ENCODE measurements at regions not wholly inside any gene's neighbourhood (a gene's known extent, or its start where the extent isn't known, plus 50 kb on each side); places are given as distances from the start of the nearest gene placed in this dataset.
"Not testable (repeated sequence)": the region's sequence is repeated elsewhere in the genome, so short reads cannot be mapped to it uniquely, and the experiment has no call there.

- H3K36me3 Mint-ChIP-seq (ENCODE audit: low read depth): no peaks in the 10 kb centered on the region
- no peak overlapping the region for H3K27ac Mint-ChIP-seq
- no peaks in the 10 kb centered on the region for H3K9me3 Mint-ChIP-seq
- H3K4me1 Mint-ChIP-seq (ENCODE audit: low read depth): no peaks in the 10 kb centered on the region
- H3K27me3 Mint-ChIP-seq (ENCODE audit: low read depth): peaks cover 2% of the 10 kb centered on the region
- intact Hi-C loops (cut with micrococcal nuclease): no loop called here
- DNase-seq (ENCODE audit: low spot score): no peak
- no peak overlapping the region for H3K4me3 Mint-ChIP-seq (ENCODE audit: low read depth)
These were observed 87.0 kb upstream of the VRK1 start for GRCh38 chr14:96710060-96710666.

GRCh38 chr14:96711559-96712267 is 85.5 kb upstream of the VRK1 start:
- no peak for DNase-seq (ENCODE audit: low spot score)
- intact Hi-C loops (cut with micrococcal nuclease): no loop called here
- Mint-ChIP-seq H3K9me3 (no peaks in the 10 kb centered on the region), H3K4me1 (ENCODE audit: low read depth) (no peaks in the 10 kb centered on the region), H3K27ac (no peak overlapping the region), H3K36me3 (ENCODE audit: low read depth) (no peaks in the 10 kb centered on the region), H3K27me3 (ENCODE audit: low read depth) (peaks cover 7% of the 10 kb centered on the region), H3K4me3 (ENCODE audit: low read depth) (no peak overlapping the region)

GRCh38 chr14:96713426-96713825 is 83.8 kb upstream of the VRK1 start:
- H3K4me1 Mint-ChIP-seq (ENCODE audit: low read depth): no peaks in the 10 kb centered on the region
- intact Hi-C loops (cut with micrococcal nuclease): no loop called here
- H3K36me3 Mint-ChIP-seq (ENCODE audit: low read depth): no peaks in the 10 kb centered on the region
- H3K4me3 Mint-ChIP-seq (ENCODE audit: low read depth): no peak overlapping the region
- no peak for DNase-seq (ENCODE audit: low spot score)
- H3K27me3 Mint-ChIP-seq (ENCODE audit: low read depth): peaks cover 7% of the 10 kb centered on the region
- no peak overlapping the region for H3K27ac Mint-ChIP-seq
- H3K9me3 Mint-ChIP-seq: no peaks in the 10 kb centered on the region

DNA sequence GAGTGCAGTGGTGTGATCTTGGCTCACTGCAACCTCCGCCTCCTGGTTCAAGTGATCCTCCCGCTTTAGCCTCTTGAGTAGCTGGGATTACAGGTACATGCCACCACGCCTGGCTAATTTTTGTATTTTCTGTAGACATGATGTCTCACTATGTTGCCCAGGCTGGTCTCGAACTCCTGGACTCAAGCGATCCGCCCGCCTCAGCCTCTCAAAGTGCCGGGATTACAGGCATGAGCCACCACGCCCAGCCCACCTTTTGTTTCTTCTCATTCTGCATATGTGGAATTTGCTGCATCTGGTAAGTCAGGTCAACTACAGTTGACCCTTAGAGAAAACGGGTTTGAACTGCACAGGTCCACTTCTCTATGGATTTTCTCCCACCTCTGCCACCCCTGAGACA is 82.6 kb upstream of the VRK1 start:
- intact Hi-C loops (cut with micrococcal nuclease): not testable (repeated sequence)

GRCh38 chr14:96717116-96717515 is 80.1 kb upstream of the VRK1 start:
- DNase-seq (ENCODE audit: low spot score): no peak
- Mint-ChIP-seq H3K9me3 (no peaks in the 10 kb centered on the region), H3K27ac (no peak overlapping the region), H3K36me3 (ENCODE audit: low read depth) (no peaks in the 10 kb centered on the region), H3K4me1 (ENCODE audit: low read depth) (no peaks in the 10 kb centered on the region), H3K4me3 (ENCODE audit: low read depth) (no peak overlapping the region), H3K27me3 (ENCODE audit: low read depth) (peaks cover 7% of the 10 kb centered on the region)
- intact Hi-C loops (cut with micrococcal nuclease): no loop called here

More for the DNA sequence above, 82.6 kb upstream of the VRK1 start:
- H3K4me3 Mint-ChIP-seq (ENCODE audit: low read depth); H3K27me3 Mint-ChIP-seq (ENCODE audit: low read depth); H3K27ac Mint-ChIP-seq; H3K36me3 Mint-ChIP-seq (ENCODE audit: low read depth); DNase-seq (ENCODE audit: low spot score); H3K4me1 Mint-ChIP-seq (ENCODE audit: low read depth); H3K9me3 Mint-ChIP-seq: not testable (repeated sequence)

GRCh38 chr14:96718407-96718806 is 78.8 kb upstream of the VRK1 start:
- H3K4me1 Mint-ChIP-seq (ENCODE audit: low read depth): no peaks in the 10 kb centered on the region
- H3K36me3 Mint-ChIP-seq (ENCODE audit: low read depth): no peaks in the 10 kb centered on the region

GRCh38 chr14:96720702-96721101 is 76.5 kb upstream of the VRK1 start:
- intact Hi-C loops (cut with micrococcal nuclease); H3K27ac Mint-ChIP-seq; DNase-seq (ENCODE audit: low spot score); H3K36me3 Mint-ChIP-seq (ENCODE audit: low read depth); H3K27me3 Mint-ChIP-seq (ENCODE audit: low read depth); H3K4me3 Mint-ChIP-seq (ENCODE audit: low read depth); H3K4me1 Mint-ChIP-seq (ENCODE audit: low read depth); H3K9me3 Mint-ChIP-seq: not testable (repeated sequence)

More at GRCh38 chr14:96718407-96718806, 78.8 kb upstream of the VRK1 start:
- intact Hi-C loops (cut with micrococcal nuclease): no loop called here
- Mint-ChIP-seq H3K27ac (no peak overlapping the region), H3K27me3 (ENCODE audit: low read depth) (peaks cover 5% of the 10 kb centered on the region), H3K4me3 (ENCODE audit: low read depth) (no peak overlapping the region), H3K9me3 (no peaks in the 10 kb centered on the region)
- no peak for DNase-seq (ENCODE audit: low spot score)

DNA sequence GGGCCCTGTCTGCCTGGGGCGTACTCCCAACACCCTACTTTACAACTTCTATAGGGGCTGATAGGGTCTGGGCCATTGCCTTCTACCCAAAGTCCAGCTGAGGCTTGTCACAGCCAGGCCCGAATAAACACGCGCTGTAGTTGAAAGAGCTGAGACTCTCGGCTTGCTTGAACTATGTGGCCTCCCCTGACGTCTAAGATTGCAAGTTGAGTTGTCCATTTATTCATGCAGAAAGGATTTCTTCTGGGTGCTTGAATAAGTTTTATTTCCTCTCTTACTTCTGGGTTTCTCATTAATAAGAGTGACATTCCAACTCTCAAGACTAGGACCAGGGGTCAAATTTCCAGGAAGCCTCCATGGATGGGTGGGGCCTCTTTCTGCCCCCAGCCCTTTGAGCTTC is 74.4 kb upstream of the VRK1 start:
- no peaks in the 10 kb centered on the region for H3K36me3 Mint-ChIP-seq (ENCODE audit: low read depth)
- no peaks in the 10 kb centered on the region for H3K27me3 Mint-ChIP-seq (ENCODE audit: low read depth)

GRCh38 chr14:96723946-96724345 is 73.2 kb upstream of the VRK1 start:
- Mint-ChIP-seq H3K4me3 (ENCODE audit: low read depth) (no peak overlapping the region), H3K4me1 (ENCODE audit: low read depth) (no peaks in the 10 kb centered on the region), H3K27ac (no peak overlapping the region), H3K27me3 (ENCODE audit: low read depth) (no peaks in the 10 kb centered on the region), H3K36me3 (ENCODE audit: low read depth) (no peaks in the 10 kb centered on the region), H3K9me3 (no peaks in the 10 kb centered on the region)
- intact Hi-C loops (cut with micrococcal nuclease): no loop called here
- DNase-seq (ENCODE audit: low spot score): no peak

More for the DNA sequence above, 74.4 kb upstream of the VRK1 start:
- Mint-ChIP-seq H3K4me1 (ENCODE audit: low read depth) (no peaks in the 10 kb centered on the region), H3K9me3 (no peaks in the 10 kb centered on the region), H3K27ac (no peak overlapping the region), H3K4me3 (ENCODE audit: low read depth) (no peak overlapping the region)
- intact Hi-C loops (cut with micrococcal nuclease): no loop called here
- DNase-seq (ENCODE audit: low spot score): no peak

GRCh38 chr14:96725232-96725631 is 72.0 kb upstream of the VRK1 start:
- no peaks in the 10 kb centered on the region for H3K4me1 Mint-ChIP-seq (ENCODE audit: low read depth)
- DNase-seq (ENCODE audit: low spot score): no peak
- no peaks in the 10 kb centered on the region for H3K27me3 Mint-ChIP-seq (ENCODE audit: low read depth)
- intact Hi-C loops (cut with micrococcal nuclease): no loop called here
- no peak overlapping the region for H3K4me3 Mint-ChIP-seq (ENCODE audit: low read depth)
- H3K27ac Mint-ChIP-seq: no peak overlapping the region
- H3K9me3 Mint-ChIP-seq: no peaks in the 10 kb centered on the region
- no peaks in the 10 kb centered on the region for H3K36me3 Mint-ChIP-seq (ENCODE audit: low read depth)

DNA sequence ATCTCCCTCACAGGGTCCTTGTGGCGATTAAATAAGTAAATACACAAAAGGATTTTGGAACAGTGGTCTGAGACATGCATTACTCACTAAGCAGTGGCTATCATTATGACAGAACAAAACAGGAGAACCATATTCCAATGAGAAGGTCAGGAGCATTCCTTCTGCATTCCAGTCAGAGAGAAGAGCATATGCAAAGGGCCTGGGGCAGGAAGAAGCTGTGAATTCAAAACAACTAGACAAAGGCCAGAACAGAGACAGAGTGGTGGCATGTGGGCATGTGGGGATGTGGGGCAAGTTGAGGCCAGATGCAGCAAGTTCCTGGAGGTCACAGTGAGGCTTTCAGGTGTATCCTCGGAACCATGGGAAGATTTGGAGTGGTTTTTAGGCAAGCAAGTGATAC is 70.1 kb upstream of the VRK1 start:
- no peaks in the 10 kb centered on the region for H3K9me3 Mint-ChIP-seq
- no peak for DNase-seq (ENCODE audit: low spot score)
- H3K36me3 Mint-ChIP-seq (ENCODE audit: low read depth): no peaks in the 10 kb centered on the region
- no peak overlapping the region for H3K27ac Mint-ChIP-seq
- peaks cover 2% of the 10 kb centered on the region for H3K27me3 Mint-ChIP-seq (ENCODE audit: low read depth)
- H3K4me1 Mint-ChIP-seq (ENCODE audit: low read depth): no peaks in the 10 kb centered on the region
- intact Hi-C loops (cut with micrococcal nuclease): no loop called here
- no peak overlapping the region for H3K4me3 Mint-ChIP-seq (ENCODE audit: low read depth)

GRCh38 chr14:96727491-96727890 is 69.7 kb upstream of the VRK1 start:
- no peaks in the 10 kb centered on the region for H3K4me1 Mint-ChIP-seq (ENCODE audit: low read depth)
- intact Hi-C loops (cut with micrococcal nuclease): no loop called here

DNA sequence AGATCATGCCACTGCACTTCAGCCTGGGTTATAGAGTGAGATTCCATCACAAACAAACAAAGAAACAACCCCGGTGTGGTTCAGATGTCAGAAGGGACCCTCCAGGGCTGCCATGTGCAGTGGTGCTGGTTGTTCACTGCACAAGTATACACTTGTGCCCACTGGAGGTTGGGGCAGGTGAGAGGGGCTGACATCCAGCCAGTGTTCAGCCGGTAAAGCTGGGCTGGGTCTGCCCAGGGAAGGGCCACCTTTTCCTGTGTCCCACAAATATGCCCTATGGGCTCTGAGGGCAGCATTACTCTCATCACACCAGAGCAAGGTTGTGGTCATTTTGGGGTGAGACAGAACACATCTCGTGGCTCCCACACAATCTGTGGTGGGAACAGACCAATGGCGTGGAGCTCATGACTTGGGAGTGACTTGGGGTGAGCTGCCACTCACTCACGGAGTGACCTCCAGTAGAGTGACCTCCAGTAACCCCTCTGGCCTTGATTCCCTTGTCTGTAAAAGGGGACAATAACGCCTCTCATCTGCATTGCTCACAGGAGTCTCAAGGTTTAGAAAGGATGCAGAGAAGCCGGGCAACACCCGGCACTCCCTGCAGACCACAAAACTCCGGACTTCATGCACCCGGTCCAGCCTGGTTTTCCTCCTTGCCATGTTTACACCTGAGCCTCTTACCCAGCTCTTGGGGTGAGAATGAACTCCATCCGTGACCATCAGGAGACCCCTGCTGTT is 69.0 kb upstream of the VRK1 start:
- no peaks in the 10 kb centered on the region for H3K9me3 Mint-ChIP-seq
- H3K4me1 Mint-ChIP-seq (ENCODE audit: low read depth): no peaks in the 10 kb centered on the region
- H3K4me3 Mint-ChIP-seq (ENCODE audit: low read depth): no peak overlapping the region
- intact Hi-C loops (cut with micrococcal nuclease): no loop called here
- no peak overlapping the region for H3K27ac Mint-ChIP-seq
- no peaks in the 10 kb centered on the region for H3K36me3 Mint-ChIP-seq (ENCODE audit: low read depth)
- no peak for DNase-seq (ENCODE audit: low spot score)
- H3K27me3 Mint-ChIP-seq (ENCODE audit: low read depth): peaks cover 2% of the 10 kb centered on the region

More at GRCh38 chr14:96727491-96727890, 69.7 kb upstream of the VRK1 start:
- H3K27me3 Mint-ChIP-seq (ENCODE audit: low read depth): peaks cover 2% of the 10 kb centered on the region
- no peaks in the 10 kb centered on the region for H3K9me3 Mint-ChIP-seq
- H3K27ac Mint-ChIP-seq: no peak overlapping the region
- no peak overlapping the region for H3K4me3 Mint-ChIP-seq (ENCODE audit: low read depth)
- DNase-seq (ENCODE audit: low spot score): no peak
- no peaks in the 10 kb centered on the region for H3K36me3 Mint-ChIP-seq (ENCODE audit: low read depth)

Measured in activated T-helper 2 cell treated with anti-CD3 and anti-CD28 coated beads, Interferon-gamma antibody, Interleukin-2, Interleukin-4, amounts not matched to agents 10 μg/mL and 5 μg/mL and 100 μg/mL, durations not matched to agents 14 hours and 24 hours and 36 hours (primary cell).